GM19463 (cell line): ENCODE measurements at regions not wholly inside any gene's neighbourhood (a gene's known extent, or its start where the extent isn't known, plus 50 kb on each side); places are given as distances from the start of the nearest gene placed in this dataset.
"Not testable (repeated sequence)": the region's sequence is repeated elsewhere in the genome, so short reads cannot be mapped to it uniquely, and the experiment has no call there.

Experiments
- ATAC-seq: cut with Tn5 transposase; IDR thresholded peaks from one replicate; pipeline ENCODE4 v1.9.1; 2021; ENCODE audit warnings: mild to moderate bottlenecking, moderate library complexity; ENCODE audit not compliant: unreplicated experiment

DNA sequence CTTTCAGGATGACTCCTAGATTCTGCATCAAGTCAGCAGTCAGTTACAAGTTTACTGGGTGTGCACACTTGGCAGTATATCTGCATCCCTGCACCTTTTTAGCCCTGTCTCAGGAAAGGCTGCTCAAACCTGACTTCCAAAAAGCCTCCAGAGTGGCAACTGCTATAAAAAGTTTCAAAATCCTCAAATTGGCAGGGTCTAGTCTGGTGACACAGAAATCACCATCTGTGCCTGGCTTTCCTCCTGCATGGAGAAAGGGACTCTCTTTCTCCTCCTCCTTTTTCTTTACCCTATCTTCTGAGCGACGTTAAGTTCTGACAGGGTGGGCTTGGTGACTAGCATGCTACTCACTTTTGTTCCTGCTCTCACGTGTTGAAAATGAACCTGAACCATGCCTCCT, 679.5 kb downstream of the C12orf50 start:
- ATAC-seq = no peak

DNA sequence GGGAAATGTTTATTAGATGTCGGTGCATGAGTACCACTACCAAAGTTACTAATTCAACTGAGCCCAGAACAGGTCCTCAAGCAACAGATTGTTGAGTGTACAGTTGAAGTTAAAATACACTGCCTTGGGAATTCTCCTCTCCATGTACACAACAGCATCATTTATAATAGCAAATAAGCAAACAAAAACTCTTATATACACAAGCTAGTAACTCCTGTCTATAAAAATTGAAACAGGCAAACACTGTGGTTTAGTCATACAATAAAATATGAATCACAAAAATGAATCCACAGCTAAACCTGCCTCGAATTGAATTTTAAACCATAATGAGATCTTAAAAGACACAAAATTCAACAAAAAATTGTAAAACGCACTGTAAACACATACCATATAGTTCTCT, 681.1 kb downstream of the C12orf50 start:
- no peak for ATAC-seq

DNA sequence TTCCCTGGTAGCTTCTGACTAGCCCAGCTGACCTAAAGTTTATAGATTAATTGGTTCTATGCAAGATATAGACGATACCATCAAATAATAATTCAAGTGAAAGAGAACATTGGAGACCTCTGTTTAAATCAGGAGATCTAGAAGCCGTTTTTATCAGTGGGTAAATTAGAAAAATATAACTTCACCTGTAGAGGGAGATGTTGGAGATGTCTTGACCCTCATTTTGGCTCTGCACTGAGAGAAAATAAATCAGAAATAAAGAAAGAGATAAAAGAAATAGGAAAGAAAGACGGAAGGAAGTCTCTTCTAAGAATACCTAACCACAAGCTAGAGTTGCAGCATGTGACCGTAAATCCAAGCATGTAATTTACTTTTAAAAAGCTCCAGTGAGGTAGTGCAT, 684.5 kb downstream of the C12orf50 start:
- no peak for ATAC-seq

DNA sequence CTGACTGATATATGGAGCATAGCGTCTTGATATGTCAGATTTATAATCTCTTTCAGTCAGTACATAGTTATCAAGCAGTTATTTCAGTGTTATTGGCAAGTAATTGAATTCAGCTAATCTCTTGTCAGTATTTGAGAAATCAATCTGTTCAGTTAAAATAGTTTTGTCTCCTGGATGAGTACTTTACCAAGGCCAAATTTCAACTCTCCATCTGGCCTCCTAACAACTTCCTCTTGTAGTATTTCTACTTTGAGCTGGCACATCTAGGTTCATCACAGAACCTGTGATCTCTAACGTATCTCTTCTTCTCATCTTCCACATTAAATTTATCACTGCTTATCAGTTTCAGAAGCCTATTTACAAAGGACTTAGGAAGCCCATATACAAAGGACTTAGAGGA, 690.5 kb downstream of the C12orf50 start:
- no peak for ATAC-seq

DNA sequence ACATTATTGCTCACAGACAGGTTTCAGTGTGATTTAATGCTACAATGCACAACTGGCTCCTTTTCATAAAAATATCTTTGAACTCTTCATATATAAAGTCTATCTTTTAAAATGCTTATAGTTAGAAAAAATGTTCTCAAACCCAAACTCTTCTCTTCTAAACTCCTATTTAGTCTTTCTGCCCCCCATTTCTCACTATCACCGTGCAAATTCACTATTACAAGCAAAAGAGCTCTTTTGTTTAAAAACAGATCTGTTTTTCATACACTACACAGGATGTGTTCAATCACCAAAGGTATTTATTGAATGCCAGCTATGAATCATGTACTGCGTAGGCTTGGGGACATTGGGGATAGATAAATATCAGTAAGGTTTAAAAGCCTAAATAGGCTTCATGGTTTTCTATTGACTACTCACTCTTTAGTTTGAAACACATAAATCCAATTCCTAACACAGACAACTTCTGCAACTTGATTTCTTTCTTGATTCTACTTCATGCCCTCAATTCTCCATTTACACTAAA, 692.3 kb downstream of the C12orf50 start:
- no peak for ATAC-seq

DNA sequence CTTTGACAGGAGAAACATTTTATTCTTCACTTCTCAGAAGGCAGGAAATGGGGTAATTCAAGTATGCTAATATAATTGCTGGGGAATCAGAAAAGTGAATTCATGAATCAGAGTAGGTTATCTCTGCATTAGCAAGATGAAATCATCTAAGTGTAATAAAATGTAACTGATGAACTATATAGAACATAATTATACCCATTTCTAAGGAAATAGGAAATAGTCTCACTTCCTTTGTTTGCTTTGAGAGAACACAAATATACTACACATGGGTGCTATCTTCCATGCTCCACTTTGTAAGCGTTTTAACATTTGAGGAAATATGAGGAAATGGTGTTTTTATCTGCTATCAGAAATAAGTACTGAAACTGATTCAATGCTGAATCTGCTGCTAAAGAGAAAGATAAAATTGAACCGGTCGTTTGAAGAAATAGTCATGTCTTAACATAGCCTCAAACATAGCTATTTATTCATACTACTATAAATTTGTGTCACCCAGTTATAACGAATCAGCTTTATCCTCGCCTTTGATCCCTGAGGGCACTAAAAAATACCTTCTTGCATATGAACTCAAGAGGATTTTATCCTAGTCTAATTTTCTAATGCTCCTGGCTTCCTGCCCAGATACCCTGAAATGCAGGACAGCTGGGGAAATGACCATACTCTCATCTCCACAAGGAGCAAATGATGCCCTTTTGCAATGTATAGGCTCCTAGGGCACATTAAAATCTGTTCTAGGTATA, 696.0 kb downstream of the C12orf50 start:
- ATAC-seq = no peak

DNA sequence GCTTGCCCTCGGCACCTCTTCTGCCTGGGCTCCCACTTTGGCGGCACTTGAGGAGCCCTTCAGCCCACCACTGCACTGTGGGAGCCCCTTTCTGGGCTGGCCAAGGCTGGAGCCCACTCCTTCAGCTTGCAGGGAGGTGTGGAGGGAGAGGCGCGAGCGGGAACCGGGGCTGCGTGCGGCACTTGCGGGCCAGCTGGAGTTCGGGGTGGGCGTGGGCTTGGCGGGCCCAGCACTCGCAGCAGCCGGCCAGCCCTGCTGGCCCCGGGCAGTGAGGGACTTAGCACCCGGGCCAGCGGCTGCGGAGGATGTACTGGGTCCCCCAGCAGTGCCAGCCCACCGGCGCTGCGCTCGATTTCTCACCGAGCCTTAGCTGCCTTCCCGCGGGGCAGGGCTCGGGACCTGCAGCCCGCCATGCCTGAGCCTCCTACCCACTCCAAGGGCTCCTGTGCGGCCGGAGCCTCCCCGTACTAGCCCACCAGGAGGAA, 699.1 kb downstream of the C12orf50 start:
- not testable (repeated sequence) for ATAC-seq

DNA sequence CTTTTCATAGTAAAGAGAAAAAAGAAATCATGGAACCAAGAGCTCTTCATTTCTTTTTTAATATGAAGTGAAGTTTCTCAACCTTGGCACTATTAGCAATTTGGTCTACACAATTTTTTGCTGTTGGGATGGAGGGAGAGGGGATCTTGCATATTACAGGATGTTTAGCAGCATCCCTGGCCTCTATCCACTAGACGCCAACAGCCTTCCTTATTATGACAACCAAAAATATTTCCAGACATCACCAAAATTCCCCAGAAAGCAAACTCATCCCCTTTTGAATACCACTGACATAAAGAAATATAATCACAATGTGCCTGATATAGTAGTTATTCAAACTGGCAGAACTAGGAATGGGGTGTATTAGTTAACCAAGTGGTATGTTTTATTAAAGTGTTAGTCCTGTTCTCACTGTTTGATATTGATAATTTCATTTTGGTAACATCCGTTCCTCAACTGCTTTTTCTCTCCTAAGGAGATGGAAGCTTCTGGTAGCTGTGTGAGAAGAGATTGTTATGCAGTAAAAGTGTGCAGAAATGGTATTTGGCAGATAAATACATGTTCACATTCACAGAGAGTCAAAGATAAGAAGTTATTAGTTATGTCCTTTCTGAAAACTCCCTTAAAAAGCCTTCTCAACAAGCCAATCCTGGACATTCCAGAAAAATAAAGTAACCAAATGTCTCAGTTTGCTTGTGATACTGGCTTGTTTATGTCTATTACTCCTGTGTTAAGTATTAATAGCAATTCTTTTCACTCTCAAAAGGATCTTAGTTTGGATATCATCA, 699.9 kb downstream of the C12orf50 start:
- ATAC-seq = no peak

DNA sequence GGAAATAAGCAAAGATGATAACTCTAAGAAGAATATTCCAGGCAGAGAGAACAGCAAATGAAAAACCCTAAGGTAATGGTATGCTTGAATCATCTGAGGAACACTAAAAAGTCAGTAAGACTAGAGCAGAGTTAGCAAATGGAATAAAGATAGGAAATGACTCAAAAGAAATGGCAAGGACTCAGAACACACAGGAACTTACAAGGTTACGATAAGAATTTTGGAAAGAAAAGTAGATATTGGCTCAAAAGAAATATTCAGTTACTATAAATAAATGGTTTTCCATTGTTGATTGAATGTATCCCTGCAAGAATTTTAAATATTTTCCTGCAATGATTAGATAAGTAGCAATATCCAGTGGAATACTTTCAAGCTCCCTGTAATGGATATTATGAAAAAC, 705.8 kb downstream of the C12orf50 start:
- ATAC-seq = no peak

DNA sequence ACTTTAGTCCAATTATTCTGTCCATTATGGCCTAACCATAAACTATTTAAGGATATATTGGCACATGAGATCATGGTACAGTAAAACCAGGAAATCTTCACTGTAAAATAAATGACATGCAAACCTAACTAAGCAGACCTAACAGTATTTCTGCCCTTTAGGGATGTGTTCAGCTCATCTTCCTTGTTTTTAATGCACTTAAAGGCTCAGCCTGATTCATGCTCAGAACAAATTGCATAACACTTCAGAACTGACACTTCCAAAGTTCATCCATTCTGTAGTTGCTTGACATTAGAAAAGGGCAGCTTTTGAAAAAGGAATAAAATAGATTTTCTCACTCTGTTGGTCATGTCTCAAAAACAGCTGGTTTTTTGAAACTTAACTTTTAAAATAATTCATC, 708.5 kb downstream of the C12orf50 start:
- no peak for ATAC-seq

DNA sequence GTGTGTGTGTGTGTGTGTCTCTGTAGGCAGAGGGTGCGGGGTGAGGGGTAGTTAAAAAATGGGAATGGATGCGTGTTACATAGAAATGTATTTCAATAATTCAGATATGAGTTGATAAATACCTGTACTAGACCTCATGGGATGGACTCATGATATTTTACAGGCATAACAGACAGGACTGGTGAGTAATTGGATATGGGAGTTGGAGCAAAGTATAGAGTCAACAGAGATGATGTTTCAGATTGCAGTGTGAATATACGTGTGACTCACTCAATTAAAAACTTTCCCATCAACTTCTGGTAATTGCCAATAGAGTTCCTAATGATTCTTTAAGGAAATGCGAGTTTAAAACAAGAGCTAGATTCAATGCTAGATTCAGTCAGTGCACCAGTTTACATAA, 711.9 kb downstream of the C12orf50 start:
- no peak for ATAC-seq

DNA sequence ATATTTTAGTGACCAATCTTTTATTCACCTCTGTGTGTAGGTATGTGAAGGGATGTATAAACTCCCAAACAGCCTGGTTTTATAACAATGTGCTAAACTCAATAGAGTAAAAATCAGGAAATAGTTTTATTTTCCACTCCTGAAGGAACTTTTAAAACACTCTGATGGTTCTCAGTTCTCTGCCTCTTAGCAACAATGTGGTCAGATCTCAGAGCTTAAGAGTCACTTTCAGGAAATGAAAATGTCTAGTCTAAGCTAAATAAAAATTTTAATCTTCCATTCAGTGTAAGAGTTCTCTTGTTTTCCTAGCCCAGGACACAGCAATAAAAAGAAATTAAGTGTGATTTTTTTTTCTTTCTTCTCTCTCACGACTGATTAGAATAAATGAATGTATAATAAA, 718.0 kb downstream of the C12orf50 start:
- peak; percentile 79 for ATAC-seq

DNA sequence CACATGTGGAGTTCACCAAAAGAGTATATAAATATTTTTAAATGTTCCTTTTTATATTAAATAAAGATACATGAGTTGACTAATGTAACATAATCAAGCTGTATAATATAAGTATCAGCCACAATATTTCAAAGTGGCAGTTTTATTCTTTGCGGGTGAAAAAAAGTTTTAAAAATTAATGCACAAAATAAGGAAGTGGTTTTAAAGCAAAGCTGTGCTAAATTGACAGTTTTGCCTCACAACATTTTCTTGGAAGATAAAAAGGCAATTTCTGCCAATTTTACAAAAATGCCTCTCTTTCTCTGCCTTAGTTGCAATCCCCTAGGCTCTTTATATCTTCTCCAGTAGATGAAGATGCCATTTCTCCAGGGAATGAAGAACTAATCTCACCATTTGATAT, 719.1 kb downstream of the C12orf50 start:
- ATAC-seq = no peak

DNA sequence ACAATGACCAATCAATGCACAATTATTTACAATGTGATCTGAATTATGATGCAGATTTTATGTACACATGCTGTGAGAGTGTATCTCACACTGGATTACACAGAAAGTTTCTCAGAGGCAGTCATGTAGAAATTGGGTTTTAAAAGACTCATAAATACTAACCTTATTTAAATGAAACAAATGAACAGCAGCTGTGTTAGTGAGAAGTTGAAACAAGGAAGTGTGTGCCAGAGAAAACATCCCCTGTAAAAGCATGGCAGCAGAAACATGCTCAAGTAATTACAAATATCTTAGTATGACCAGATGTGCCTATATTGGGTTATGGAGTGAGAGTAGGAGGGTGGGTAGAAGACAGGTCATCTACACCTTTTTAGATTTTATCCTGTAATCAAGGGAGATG, 723.7 kb downstream of the C12orf50 start:
- ATAC-seq = peak; percentile 73

DNA sequence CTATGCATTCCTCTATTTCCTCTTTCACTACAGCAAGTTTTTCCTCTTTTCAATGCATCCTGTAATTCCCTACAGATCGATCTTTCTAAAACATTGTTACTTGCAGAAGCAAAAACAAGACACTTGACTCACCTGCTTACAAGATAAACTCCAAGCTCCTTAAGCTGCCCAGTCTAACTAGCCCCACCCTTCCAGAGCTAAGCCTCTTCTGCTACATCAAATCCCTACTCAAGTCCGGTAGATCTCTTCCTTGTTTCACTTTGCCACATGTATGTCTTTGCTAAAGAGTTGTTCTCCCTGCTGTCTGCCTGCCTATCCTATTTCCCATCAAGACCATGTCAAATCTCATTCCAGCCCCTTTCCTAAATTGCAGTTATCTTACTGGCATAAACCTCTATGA, 724.8 kb downstream of the C12orf50 start:
- no peak for ATAC-seq

DNA sequence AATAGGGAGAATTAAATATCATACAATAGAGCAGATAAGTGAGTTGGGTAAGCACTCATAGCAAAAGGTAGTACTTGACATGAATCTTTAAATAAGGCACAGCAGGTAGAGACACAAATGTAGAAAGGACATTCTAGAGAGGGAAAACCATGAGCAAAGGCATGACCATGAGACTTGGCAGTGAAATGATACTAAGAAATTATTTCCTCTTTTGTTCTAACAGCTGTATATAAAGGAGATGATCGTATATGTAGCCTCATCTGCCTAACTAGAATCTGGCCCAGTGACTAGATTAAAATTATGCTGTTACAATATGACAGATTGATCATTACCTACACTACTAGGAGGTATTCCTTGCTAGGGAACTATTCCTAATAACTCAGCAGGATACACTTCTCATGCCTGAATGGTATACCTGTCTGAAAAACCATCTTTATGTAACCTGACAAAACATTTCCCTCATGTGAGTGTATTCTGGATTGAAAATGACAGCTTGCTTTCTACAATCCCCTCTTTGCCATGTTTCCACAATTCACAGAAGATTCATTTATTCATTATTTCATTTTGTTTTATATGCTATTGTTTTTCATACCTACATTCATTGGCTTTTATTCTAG, 725.7 kb downstream of the C12orf50 start:
- no peak for ATAC-seq

DNA sequence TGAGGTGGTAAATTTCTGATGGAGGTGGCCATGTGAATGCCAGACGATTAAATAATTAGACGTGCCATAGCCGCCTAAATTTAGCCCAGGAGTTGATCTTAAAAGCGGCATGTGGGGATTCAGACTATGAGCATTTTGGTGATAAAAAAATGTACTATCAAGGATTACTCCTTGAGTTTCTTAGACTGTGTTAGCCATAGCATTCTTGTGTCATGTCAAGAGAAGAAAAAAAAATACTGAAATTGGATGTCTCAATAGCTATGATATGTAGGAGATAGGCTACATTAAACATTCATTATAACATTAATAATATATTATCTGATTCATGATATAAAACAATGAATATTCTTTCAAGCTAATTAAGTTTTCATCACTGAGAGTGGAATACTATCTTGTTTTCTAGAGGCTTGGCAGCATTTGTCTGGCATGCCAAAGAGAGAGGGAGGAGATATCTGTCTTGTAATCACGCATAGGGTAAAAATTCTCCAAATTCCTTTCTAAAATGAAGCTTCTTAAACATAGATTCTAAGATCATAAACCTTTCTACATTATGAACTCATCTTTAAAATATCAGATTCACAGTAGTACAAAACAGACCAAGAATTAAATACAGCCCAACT, 727.0 kb downstream of the C12orf50 start:
- no peak for ATAC-seq

DNA sequence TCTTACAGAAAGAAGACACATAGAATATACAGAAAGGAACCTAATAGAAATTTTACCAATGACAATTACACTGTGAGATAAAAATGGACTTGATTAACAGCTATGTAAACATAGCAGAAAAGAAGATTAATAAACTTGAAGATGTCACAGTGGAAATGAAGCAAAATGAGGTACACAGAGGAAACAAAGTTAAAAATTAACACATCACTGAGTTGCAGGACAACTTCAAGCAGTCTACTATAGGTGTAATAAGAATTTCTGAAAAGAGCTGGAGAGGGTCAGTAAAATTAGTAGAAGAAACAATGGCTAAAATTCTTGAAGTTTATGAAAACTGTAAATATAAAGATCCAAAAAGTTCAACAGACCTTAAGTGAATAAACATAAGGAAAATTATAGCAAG, 738.7 kb downstream of the C12orf50 start:
- ATAC-seq = no peak

DNA sequence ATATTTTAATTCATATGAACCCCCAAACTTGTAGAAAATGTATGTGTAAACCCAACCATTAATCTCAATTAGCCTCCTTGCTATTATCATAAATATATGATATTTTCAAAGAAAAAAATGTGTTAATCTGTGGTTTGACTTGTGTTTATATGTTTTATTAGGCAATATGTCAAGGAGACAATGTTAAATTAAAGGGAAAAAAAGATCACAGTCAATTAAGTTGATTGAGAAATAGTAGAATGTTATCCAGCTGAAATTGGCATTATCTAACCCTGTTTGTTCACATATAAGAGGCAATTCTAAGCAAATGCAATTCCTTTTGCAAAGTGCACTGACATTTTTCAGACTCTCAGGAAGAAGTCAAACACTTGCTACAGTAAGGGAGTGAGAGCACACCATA, 745.3 kb downstream of the C12orf50 start:
- ATAC-seq = no peak

DNA sequence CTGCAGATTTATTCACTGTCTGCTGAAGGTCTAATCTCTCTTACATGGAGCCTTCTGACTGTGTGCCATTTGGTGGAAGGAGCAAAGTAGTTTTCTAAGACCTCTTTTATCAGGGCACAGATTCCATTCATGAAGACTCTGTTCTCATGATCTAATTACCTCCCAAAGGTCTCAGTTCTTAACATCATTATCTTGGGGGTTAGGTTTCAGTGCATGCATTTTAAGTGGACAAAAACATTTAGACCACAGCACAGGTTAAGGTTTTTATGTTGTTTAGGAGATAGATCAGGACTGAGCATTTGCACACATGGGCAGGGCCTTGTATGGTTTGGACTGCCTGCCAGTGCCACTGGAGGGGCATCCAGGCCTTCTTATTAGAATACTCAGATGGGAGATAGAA, 746.1 kb downstream of the C12orf50 start:
- ATAC-seq = no peak

DNA sequence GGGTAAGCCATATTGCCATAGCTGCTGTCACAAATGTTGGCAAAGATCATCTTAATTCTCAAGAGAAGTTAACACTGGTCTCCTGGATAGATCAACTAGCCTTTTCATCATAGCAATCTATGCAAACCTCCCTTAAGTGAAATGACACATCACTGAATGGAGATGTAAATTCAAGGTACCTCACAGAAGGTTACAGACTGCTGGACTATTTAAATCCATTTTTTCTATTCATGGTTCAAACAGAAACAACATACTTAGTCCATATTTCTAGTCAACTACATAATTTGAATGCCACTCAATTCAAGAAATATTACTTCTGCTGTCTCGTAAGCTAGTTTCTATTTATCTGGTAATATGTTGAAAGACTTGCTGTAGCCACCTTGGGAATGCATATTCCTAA, 748.3 kb downstream of the C12orf50 start:
- peak; percentile 66 for ATAC-seq
